Bronchial epithelial cell (primary cell): ENCODE measurements at regions not wholly inside any gene's neighbourhood (a gene's known extent, or its start where the extent isn't known, plus 50 kb on each side); places are given as distances from the start of the nearest gene placed in this dataset.

Source experiments
- DNase-seq: peaks from one replicate; pipeline ENCODE4 v3.0.0-alpha.2; 2010; ENCODE audit warnings: low read depth
- FAIRE-seq: peaks from 2 replicates; lab custom pipeline; 2011; peaks lifted over from hg19 to GRCh38; lab: Jason Lieb, UNC
- H3K27me3 ChIP-seq: 2 replicates; pipeline ENCODE4 v1.5.1; 2011; ENCODE audit warnings: low read length; ENCODE audit not compliant: control insufficient read depth, insufficient read depth
- H3K36me3 ChIP-seq: 2 replicates; pipeline ENCODE4 v1.5.1; 2011; ENCODE audit warnings: low read length; ENCODE audit not compliant: control insufficient read depth, insufficient read depth
- H3K4me3 ChIP-seq: 2 replicates; pipeline ENCODE4 v1.5.1; 2011; ENCODE audit warnings: mild to moderate bottlenecking, low read depth, low read length, control low read depth
- TF ChIP-seq, protein P1 (sequence below): IDR thresholded peaks from 2 replicates; pipeline ENCODE4 v1.5.1; 2011; ENCODE audit warnings: mild to moderate bottlenecking, moderate library complexity, low read length, control low read depth, inconsistent platforms; ENCODE audit not compliant: insufficient read depth, severe bottlenecking

DNA sequence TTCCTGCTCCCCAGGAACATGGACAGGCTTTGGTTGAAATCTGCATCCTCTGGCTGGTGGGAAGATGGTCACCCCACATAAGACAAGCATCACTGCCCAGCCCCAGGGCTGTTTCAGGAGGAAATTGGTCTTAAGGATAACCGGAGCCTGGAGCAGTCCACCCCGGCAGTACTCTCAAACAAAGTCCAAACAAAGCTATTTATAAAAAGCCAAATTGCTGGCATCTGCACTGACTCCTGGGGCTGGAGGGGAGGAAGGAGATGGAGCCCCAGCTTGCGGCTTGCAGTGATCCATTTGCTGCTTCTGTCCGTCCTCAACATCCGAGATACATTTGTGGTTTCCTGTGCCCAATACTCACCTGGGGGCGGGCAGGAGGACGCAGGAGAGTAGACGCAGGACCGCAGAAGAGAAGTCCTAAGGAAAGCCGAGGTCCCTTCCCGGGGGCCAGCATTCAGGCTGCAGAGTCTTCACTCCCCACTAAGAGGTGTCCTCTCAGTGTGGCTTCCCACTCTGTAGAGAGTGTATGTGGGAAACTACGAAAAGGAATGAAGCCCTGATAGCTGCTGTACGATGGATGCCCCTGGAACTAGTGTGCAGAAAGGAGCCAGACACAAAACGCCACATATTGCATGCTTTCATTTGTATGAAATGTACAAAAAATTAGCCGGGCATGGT is 107.3 kb upstream of the FGF3 start:
- DNase-seq, result no peak
- TF ChIP-seq, protein P1, sequence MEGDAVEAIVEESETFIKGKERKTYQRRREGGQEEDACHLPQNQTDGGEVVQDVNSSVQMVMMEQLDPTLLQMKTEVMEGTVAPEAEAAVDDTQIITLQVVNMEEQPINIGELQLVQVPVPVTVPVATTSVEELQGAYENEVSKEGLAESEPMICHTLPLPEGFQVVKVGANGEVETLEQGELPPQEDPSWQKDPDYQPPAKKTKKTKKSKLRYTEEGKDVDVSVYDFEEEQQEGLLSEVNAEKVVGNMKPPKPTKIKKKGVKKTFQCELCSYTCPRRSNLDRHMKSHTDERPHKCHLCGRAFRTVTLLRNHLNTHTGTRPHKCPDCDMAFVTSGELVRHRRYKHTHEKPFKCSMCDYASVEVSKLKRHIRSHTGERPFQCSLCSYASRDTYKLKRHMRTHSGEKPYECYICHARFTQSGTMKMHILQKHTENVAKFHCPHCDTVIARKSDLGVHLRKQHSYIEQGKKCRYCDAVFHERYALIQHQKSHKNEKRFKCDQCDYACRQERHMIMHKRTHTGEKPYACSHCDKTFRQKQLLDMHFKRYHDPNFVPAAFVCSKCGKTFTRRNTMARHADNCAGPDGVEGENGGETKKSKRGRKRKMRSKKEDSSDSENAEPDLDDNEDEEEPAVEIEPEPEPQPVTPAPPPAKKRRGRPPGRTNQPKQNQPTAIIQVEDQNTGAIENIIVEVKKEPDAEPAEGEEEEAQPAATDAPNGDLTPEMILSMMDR, result no peak
- no peak for FAIRE-seq
- Histone ChIP-seq H3K4me3 (no peak overlapping the region), H3K36me3 (no peaks in the 10 kb centered on the region), H3K27me3 (peaks cover 5% of the 10 kb centered on the region)

DNA sequence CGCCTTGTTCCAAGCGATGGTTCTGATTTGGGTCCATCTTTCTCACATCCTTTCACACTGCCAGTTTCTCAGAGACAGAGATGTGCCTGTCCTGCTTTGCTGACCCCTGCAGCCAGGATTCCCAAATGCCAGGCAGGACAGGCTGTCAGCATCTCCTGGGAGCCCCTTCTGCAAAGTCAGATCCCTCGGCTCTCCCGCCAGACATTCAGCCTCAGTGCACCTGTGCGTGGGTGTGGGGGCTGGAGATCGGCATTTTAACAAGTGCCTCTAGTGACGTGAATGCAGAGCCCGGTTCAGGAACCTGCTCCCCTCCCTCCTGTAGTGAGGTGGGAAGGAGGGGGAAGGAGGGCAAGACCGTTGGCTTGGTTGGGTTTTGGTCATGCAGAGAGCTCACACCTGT is 108.9 kb upstream of the FGF3 start:
- Histone ChIP-seq H3K27me3 (peaks cover 5% of the 10 kb centered on the region), H3K36me3 (no peaks in the 10 kb centered on the region), H3K4me3 (no peak overlapping the region)
- TF ChIP-seq, protein P1, result no peak
- no peak for DNase-seq
- no peak for FAIRE-seq

DNA sequence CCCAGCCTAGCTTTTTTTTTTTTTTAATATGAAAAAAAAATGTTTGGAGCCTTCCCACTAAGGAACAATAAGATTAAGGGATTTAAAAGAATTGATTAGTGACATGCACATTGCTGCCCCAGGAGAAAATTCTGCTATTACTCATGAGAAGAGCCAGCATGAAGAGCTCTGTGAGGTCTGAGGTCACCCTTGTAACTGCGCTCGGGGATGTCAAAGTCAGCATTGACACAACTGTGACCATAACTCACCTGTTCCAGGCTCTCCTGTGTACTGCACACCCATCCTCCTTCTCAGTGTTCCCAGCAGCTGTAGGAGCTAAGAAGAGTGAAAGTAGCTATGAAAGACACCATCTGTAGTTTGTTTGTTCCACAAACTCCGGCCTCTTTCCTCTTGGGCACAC is 109.8 kb upstream of the FGF3 start:
- FAIRE-seq (no peak), DNase-seq (no peak)
- H3K36me3 ChIP-seq, result no peaks in the 10 kb centered on the region
- no peak overlapping the region for H3K4me3 ChIP-seq
- peaks cover 5% of the 10 kb centered on the region for H3K27me3 ChIP-seq
- TF ChIP-seq, protein P1, result no peak

GRCh38 chr11:69930081-69931059 is 111.2 kb upstream of the FGF3 start:
- DNase-seq (no peak), FAIRE-seq (no peak)
- Histone ChIP-seq H3K4me3 (no peak overlapping the region), H3K27me3 (peaks cover 5% of the 10 kb centered on the region), H3K36me3 (no peaks in the 10 kb centered on the region)
- TF ChIP-seq, protein P1, result no peak

GRCh38 chr11:69931060-69931910 is 112.1 kb upstream of the FGF3 start:
- no peak for DNase-seq
- H3K36me3 ChIP-seq, result no peaks in the 10 kb centered on the region
- FAIRE-seq, result no peak
- TF ChIP-seq, protein P1, result no peak
- no peak overlapping the region for H3K4me3 ChIP-seq
- peaks cover 5% of the 10 kb centered on the region for H3K27me3 ChIP-seq
